GM18505 (cell line): ENCODE measurements at regions not wholly inside any gene's neighbourhood (a gene's known extent, or its start where the extent isn't known, plus 50 kb on each side); places are given as distances from the start of the nearest gene placed in this dataset.
"Not testable (repeated sequence)": the region's sequence is repeated elsewhere in the genome, so short reads cannot be mapped to it uniquely, and the experiment has no call there.

ENCODE experiments used
- ATAC-seq: cut with Tn5 transposase; IDR thresholded peaks from one replicate; pipeline ENCODE4 v1.9.1; 2021; ENCODE audit not compliant: unreplicated experiment
- POLR2A ChIP-seq: IDR thresholded peaks from 4 replicates; pipeline ENCODE4 v1.6.1; 2011; ENCODE audit warnings: borderline replicate concordance; ENCODE audit not compliant: insufficient read depth, insufficient read length; ENCODE audit errors: extremely low read depth

GRCh38 chrX:110512341-110512740 is 153.7 kb downstream of the RTL9 start:
- ATAC-seq = no peak
- TF ChIP-seq POLR2A = no peak

DNA sequence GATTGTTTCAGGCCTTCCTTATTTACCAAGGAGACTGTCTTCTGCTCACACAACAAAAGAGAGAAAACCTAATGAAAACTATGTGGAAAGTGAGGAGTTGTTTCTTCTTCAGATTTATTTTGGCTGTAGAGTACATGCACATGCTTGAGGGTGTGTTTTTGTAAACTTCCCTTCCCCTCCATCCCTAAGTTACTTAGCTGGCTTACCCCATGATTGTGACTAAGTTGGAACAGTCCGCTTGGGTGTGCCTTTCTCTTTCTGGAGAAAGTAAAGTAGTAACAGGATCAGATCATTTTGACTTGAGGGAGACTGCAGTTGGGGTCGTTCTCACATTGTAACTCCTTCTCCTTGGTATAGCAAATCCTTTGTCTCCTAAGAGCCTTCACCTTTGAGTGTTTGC is 155.9 kb downstream of the RTL9 start:
- ATAC-seq = no peak

GRCh38 chrX:110519501-110519900 is 160.9 kb downstream of the RTL9 start:
- ATAC-seq = no peak
- TF ChIP-seq POLR2A = no peak

More for the DNA sequence above, 155.9 kb downstream of the RTL9 start:
- TF ChIP-seq POLR2A = no peak

DNA sequence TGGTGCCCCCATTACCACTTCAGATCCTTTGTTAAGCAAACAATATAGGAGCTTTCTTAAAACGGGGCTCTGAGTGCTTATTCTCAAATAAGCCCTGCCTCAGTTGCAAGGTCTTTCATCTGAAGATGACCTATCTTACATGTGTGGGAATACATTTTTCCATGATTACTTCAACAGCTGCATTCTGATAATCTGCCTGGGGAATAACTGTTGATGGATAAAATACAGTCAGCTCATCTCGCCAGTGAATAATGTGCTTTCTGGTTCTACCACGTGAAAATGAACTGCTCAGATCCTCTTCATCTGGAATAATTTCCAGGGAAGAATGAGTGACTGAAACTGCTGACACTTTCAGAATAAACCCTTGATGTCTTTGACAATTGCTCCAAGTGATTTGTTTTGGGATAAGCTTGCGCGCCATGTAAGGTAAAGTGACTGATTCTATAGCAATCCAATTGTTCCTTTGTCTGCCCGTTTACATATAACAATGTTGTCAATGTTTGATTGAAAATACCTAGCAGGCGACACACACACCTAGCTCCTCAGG is 161.3 kb downstream of the RTL9 start:
- TF ChIP-seq POLR2A = no peak
- ATAC-seq = no peak

DNA sequence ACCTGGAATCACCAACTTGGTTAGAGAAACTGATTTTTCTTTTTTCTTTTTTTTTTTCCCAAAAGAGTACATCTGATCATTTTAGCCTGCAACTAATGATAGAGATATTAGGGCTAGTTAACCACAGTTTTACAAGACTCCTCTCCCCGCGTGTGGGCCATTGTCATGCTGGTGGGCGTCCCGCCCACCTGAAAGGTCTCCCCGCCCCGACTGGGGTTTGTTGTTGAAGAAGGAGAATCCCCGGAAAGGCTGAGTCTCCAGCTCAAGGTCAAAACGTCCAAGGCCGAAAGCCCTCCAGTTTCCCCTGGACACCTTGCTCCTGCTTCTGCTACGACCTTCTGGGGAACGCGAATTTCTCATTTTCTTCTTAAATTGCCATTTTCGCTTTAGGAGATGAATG is 162.0 kb downstream of the RTL9 start:
- not testable (repeated sequence) for ATAC-seq

DNA sequence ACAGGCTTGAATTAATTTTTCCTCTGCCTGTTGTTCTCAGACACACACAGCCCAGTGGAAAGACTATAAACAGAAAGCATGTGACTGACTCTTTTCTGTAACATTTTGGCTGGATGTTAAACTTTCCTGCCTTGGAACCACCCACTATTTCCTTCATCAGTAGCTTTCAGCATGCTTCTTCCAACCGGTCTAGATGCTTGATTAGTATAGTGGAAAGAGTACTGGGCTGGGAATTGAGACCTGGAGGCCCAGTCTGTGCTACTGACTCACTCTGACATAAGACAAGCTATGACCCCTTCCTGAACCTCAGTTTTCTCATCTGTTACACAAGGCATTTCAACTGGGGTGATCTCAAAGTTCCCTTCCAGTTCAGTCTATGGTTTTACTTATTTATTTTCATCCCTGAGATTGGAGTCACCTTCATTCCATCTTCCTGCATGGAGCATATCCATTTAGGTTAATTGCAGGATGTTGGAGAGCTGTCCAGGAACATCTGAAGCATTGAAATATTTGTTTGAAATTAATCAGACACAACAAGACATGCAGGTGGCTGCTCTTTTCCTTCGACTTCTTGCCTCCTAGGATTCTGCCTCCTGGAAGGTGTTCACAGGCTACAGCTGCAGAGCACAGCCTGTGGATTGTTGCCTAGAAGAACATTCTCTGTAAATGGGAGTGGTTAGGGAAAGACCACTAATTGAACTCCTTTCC is 173.4 kb downstream of the RTL9 start:
- ATAC-seq = no peak
- TF ChIP-seq POLR2A = no peak

- no peak for ATAC-seq
- no peak for TF ChIP-seq POLR2A
Observed at GRCh38 chrX:110532581-110532931, 173.9 kb downstream of the RTL9 start.

DNA sequence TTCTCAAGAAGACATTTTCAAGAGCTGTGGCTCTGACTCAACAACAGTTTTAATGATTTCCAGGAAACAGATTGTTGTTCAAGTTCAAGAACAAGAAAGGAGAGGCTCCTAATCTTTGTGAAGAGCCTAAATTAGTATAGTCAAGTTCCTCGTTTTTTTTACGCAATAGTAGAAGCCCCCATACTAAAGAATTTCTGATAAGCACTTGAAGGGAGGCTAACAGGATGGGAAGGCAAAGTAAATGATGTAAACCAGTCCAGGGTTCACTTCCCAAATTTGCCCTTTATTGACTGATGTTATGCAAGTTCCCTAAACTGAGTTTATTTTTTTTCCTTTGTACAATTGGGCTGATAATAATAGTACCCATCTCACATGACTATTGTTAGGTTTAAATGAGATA is 178.2 kb downstream of the RTL9 start:
- ATAC-seq = no peak
- no peak for TF ChIP-seq POLR2A

- no peak for TF ChIP-seq POLR2A
- ATAC-seq = no peak
Observed at GRCh38 chrX:110541266-110541665, 182.6 kb downstream of the RTL9 start.

DNA sequence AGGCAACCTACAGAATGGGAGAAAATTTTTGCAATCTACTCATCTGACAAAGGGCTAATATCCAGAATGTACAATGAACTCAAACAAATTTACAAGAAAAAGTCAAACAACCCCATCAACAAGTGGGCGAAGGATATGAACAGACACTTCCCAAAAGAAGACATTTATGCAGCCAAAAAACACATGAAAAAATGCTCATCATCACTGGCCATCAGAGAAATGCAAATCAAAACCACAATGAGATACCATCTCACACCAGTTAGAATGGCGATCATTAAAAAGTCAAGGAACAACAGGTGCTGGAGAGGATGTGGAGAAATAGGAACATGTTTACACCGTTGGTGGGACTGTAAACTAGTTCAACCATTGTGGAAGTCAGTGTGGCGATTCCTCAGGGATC is 192.2 kb downstream of the RTL9 start:
- ATAC-seq = not testable (repeated sequence)

DNA sequence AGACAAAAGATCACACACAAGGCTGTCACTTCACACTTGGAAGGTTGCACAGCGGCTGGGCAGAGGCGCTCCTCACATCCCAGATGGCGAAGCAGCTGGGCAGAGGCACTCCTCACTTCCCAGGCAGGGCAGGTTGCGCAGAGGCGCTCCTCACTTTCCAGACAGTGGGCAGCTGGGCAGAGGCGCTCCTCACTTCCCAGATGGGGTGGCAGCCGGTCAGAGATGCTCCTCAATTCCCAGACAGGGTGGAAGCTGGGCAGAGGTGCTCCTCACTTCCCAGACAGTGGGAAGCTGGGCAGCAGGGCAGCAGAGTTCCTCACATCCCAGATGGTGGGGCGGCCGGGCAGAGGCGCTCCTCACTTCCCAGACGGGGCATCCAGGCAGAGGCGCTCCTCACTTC is 199.2 kb downstream of the RTL9 start:
- no peak for TF ChIP-seq POLR2A

DNA sequence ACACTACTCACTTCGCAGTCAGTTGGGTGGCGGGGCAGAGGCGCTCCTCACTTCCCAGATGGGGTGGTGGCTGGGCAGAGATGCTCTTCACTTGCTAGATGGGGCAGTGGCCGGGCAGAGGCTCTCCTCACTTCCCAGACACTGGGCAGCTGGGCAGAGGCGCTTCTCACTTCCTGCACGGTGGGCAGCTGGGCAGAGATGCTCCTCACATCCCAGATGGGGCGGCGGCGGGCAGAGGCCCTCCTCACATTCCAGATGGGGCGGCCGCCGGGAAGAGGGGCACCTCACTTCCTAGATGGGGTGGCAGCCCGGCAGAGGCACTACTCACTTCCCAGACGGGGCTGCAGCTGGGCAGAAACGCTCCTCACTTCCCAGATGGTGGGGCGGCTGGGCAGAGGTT is 199.8 kb downstream of the RTL9 start:
- ATAC-seq = no peak
- no peak for TF ChIP-seq POLR2A

More for the DNA sequence above, 199.2 kb downstream of the RTL9 start:
- ATAC-seq = no peak

GRCh38 chrX:110561034-110561433 is 202.4 kb downstream of the RTL9 start:
- no peak for ATAC-seq
- no peak for TF ChIP-seq POLR2A

GRCh38 chrX:110563282-110563681 is 204.6 kb downstream of the RTL9 start:
- TF ChIP-seq POLR2A = no peak
- ATAC-seq = no peak

- no peak for TF ChIP-seq POLR2A
- no peak for ATAC-seq
Observed at GRCh38 chrX:110568441-110568840, 209.8 kb downstream of the RTL9 start.

- no peak for ATAC-seq
Observed at GRCh38 chrX:110569506-110569905, 210.9 kb downstream of the RTL9 start.

GRCh38 chrX:110578270-110578669 is 217.3 kb downstream of the CHRDL1 start:
- ATAC-seq = no peak
- no peak for TF ChIP-seq POLR2A

More at GRCh38 chrX:110569506-110569905, 210.9 kb downstream of the RTL9 start:
- TF ChIP-seq POLR2A = no peak
